Right lobe of liver (tissue), 6 donors: ENCODE measurements at regions not wholly inside any gene's neighbourhood (a gene's known extent, or its start where the extent isn't known, plus 50 kb on each side); places are given as distances from the start of the nearest gene placed in this dataset.

ENCODE experiments used
- ATAC-seq, 4 donors: fragments of 200-7000 bp; cut with Tn5 transposase; one replicate each; pipeline ENCODE4 v1.9.1; 2020; ENCODE audit warnings: mild to moderate bottlenecking in 4 of 4, moderate library complexity in 4 of 4
- DNase-seq, 3 donors: peaks; one replicate each; pipeline ENCODE4 v3.0.0-alpha.2; 2020
- H3K27ac ChIP-seq, 3 donors: fragments of 200-600 bp; one replicate each; pipeline ENCODE4 v1.8.0; 2022
- H3K27me3 ChIP-seq, 2 donors: fragments of 200-600 bp; one replicate each; pipeline ENCODE4 v1.8.0; 2022
- H3K36me3 ChIP-seq, 4 donors: fragments of 200-600 bp; sonication (generic) in 1 of 4; one replicate each; pipeline versions ENCODE4 v1.5.1 to v1.8.0; 2017 to 2022; ENCODE audit warnings: control low read depth in 1 of 4
- H3K4me1 ChIP-seq, 4 donors: fragments of 200-600 bp; sonication (generic) in 1 of 4; one replicate each; pipeline versions ENCODE4 v1.5.1 to v1.8.0; 2017 to 2022; ENCODE audit warnings: control low read depth in 1 of 4
- H3K4me3 ChIP-seq, 3 donors: fragments of 200-600 bp; one replicate each; pipeline ENCODE4 v1.8.0; 2022
- H3K9me3 ChIP-seq, 4 donors: fragments of 200-600 bp; sonication (generic) in 1 of 4; one replicate each; pipeline versions ENCODE4 v1.5.1 to v1.8.0; 2017 to 2022; ENCODE audit warnings: control low read depth in 1 of 4
- POLR2A ChIP-seq: fragments of 450-650 bp; IDR thresholded peaks from one replicate; pipeline ENCODE4 v1.6.1; 2017; ENCODE audit warnings: antibody characterized with exemption, mild to moderate bottlenecking
- WGBS: methylation state at CpG from one replicate; pipeline ENCODE4 v1.1.6; 2018; ENCODE audit warnings: low coverage, low lambda C conversion rate; ENCODE audit not compliant: insufficient coverage; ENCODE audit errors: missing lambda C conversion rate; 5-methylcytosine and 5-hydroxymethylcytosine counted together
- intact Hi-C, 2 donors: fragments of 100-400 bp; cut with DNase I; formaldehyde crosslinking; loops; one replicate each; pipeline versions ENCODE4 v1.11.2 to v1.14.1; 2022
- TF ChIP-seq, protein P1 (sequence below), 4 donors: fragments of 200-600 bp in 3 of 4; fragments of 450-650 bp in 1 of 4; IDR thresholded peaks; one replicate each; pipeline versions ENCODE4 v1.5.1 to v1.8.0; 2016 to 2022; ENCODE audit warnings: antibody characterized with exemption in 4 of 4, mild to moderate bottlenecking in 2 of 4
- donor health status: DM: no; HTN: yes; CAD: no.
- donor health status: DM: no; HTN: no; CAD: no.
- donor health status: DM: no; HTN: no; CAD: no.
- donor health status: DM: no; HTN: yes; CAD: no.
- donor health status: DM: no; HTN: yes; CAD: no.

DNA sequence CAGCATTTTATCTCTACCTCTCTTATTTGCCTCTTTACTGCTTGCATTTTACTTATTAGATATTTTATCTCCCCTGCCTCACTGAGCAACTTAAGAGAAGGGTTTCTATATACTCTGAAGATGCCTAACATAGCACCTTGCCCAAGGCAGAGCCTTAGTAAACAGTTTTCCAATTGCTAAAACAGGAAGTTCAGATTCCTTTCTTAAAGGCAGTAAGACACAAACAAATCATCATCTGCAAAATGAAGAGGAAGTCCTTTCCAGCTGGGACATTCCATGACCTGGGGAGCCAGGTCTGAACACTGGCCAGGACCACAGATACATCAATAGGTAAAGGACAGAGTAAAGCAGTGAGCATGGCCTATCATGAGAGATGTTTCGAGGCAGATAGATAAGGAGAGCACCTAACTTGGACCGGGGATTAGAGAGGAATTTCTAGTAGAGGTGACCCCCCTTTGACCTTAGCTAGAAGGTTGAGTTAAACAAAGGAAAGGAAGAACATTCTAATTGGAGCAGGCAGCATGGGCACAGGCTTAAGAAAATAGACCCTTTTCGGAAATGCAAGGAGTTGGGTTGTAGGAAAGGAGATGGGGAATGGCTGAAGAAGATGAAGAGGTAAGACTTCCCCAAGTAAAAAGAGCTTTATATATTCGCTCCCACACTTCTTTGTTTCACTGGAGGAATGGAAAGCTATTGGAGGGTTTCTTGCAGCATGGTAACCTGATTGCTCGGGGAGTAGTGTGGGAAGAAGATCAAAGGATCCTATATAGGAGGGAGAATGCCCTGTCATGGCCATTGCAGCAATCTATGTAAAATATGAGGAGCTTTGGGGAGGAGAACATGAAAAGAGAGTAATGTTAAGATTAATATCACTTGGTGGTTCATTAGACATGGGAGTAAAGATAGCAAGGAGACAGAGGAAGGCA lies 94.8 kb downstream of the PHLDA1 start:
- Histone ChIP-seq H3K4me3 (no peak overlapping the region), H3K4me1 (peaks cover 3 to 28% (median 10%) of the 10 kb centered on the region in 4 donors), H3K27me3 (no peaks in the 10 kb centered on the region), H3K9me3 (no peaks in the 10 kb centered on the region), H3K36me3 (no peaks in the 10 kb centered on the region), H3K27ac (peak overlapping the region in 2 of 3 donors; percentile 18 to 22)
- 72% methylated on average over 4 of the region's 5 CpGs for WGBS
- peak in 2 of 4 donors; percentile 7 to 15 for ATAC-seq
- no peak for TF ChIP-seq POLR2A
- TF ChIP-seq, protein P1, sequence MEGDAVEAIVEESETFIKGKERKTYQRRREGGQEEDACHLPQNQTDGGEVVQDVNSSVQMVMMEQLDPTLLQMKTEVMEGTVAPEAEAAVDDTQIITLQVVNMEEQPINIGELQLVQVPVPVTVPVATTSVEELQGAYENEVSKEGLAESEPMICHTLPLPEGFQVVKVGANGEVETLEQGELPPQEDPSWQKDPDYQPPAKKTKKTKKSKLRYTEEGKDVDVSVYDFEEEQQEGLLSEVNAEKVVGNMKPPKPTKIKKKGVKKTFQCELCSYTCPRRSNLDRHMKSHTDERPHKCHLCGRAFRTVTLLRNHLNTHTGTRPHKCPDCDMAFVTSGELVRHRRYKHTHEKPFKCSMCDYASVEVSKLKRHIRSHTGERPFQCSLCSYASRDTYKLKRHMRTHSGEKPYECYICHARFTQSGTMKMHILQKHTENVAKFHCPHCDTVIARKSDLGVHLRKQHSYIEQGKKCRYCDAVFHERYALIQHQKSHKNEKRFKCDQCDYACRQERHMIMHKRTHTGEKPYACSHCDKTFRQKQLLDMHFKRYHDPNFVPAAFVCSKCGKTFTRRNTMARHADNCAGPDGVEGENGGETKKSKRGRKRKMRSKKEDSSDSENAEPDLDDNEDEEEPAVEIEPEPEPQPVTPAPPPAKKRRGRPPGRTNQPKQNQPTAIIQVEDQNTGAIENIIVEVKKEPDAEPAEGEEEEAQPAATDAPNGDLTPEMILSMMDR (IDR thresholded peaks at IDR 0.05): no peak
- DNase-seq: no peak
- intact Hi-C loops: no loop called here

DNA sequence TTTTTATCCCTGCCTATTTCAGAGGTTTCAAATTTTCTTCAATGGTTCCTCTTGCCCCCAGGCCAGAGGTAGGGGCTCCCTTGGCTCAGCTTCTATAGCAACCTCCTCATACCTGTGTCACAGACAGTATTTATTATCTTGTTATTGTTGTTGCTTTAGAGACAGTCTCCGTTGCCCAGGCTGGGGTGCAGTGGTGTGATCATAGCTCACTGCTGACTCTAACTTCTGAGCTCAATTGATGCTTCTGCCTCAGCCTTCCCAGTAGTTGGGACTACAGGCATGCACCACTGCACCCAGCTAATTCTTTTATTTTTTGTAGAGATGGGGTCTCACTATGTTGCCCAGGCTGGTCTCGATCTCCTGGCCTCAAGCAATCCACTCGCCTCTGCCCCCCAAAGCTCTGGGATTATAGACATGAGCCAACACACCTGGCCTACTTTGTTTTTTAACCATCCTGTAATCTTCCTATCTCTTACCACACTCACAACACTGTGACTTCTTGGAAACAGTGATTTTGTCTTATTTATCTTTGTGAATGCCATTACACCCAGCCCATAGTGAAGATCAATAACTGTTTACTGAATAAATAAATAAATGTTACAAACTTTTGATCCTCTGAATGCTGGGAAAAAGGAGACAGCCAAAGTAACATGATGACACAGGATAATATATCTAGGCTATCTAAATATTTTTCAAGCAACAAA lies 95.9 kb downstream of the PHLDA1 start:
- H3K27me3 ChIP-seq: no peaks in the 10 kb centered on the region
- TF ChIP-seq, protein P1 (IDR thresholded peaks at IDR 0.05): no peak
- no peak for TF ChIP-seq POLR2A
- intact Hi-C loops: no loop called here
- H3K27ac ChIP-seq: peak overlapping the region in 2 of 3 donors; percentile 41 to 51
- 34% methylated on average over 2 of the region's 3 CpGs for WGBS
- no peaks in the 10 kb centered on the region for H3K9me3 ChIP-seq
- H3K36me3 ChIP-seq: no peaks in the 10 kb centered on the region
- no peak for DNase-seq
- H3K4me1 ChIP-seq: peaks cover 3 to 28% (median 10%) of the 10 kb centered on the region in 4 donors
- peak; percentile 72 to 94 (median 82) for ATAC-seq
- no peak overlapping the region for H3K4me3 ChIP-seq

DNA sequence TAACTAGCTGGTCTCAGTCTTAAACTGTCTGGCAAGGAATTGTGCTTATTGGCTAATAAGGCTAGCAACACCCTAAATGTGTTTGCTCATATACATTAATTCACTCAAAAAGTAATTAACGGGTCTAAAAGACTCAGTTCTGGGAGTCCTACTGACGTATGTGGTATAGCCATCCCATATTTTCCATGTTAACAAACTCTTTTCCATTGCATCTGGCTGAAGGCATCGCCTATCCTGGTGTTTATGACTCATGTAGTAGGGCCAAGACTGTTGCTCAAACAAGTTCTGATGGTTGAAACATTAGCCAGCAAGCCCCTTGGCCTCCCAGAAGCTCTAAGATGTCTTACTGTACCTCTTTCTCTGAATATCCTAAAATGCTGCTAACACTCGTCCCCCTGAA lies 98.5 kb downstream of the PHLDA1 start:
- intact Hi-C loops: no loop called here
- no peaks in the 10 kb centered on the region for H3K9me3 ChIP-seq
- H3K27ac ChIP-seq: no peak overlapping the region
- no peaks in the 10 kb centered on the region for H3K27me3 ChIP-seq
- H3K36me3 ChIP-seq: no peaks in the 10 kb centered on the region
- H3K4me3 ChIP-seq: no peak overlapping the region
- DNase-seq (no peak), ATAC-seq (peak in 1 of 4 donors; percentile 9)
- H3K4me1 ChIP-seq: peaks cover 3 to 28% (median 10%) of the 10 kb centered on the region in 4 donors
- TF ChIP-seq, protein P1 (IDR thresholded peaks at IDR 0.05): no peak
- no peak for TF ChIP-seq POLR2A
- WGBS: 85% methylated on average over 4 of the region's 4 CpGs

DNA sequence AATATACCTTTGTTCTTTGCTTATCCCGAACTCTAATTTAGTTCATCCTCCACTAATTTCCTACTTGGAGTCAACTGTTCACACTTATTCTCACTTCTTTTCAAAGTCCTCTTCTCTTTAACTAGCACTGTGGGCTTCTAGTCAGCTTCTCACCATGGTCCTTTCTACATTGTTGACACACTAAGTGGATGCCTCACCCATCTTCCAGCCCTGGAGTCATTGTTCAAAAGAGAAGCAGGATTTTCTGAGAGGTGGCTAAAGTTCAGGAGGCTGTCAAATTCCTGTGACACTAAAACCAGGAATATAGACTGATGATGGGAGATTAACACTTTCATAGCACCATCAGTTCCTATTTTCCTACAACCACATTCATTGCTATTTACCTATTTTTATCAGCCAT lies 99.3 kb downstream of the PHLDA1 start:
- H3K27ac ChIP-seq: no peak overlapping the region
- no peaks in the 10 kb centered on the region for H3K9me3 ChIP-seq
- ATAC-seq: no peak
- intact Hi-C loops: no loop called here
- no peak for DNase-seq
- TF ChIP-seq POLR2A: no peak
- TF ChIP-seq, protein P1 (IDR thresholded peaks at IDR 0.05): no peak
- H3K27me3 ChIP-seq: no peaks in the 10 kb centered on the region
- 87% methylated on average over 1 of the region's 1 CpG for WGBS
- no peak overlapping the region for H3K4me3 ChIP-seq
- no peaks in the 10 kb centered on the region for H3K36me3 ChIP-seq
- peaks cover 3 to 28% (median 10%) of the 10 kb centered on the region in 4 donors for H3K4me1 ChIP-seq
